Thyroid gland (tissue), 4 donors: ENCODE measurements at regions not wholly inside any gene's neighbourhood (a gene's known extent, or its start where the extent isn't known, plus 50 kb on each side); places are given as distances from the start of the nearest gene placed in this dataset.

Experiments
- POLR2A ChIP-seq, 2 donors: fragments of 450-650 bp; IDR thresholded peaks; one replicate each; pipeline ENCODE4 v1.6.1; 2017; ENCODE audit warnings: antibody characterized with exemption in 2 of 2, mild to moderate bottlenecking in 2 of 2, moderate library complexity in 1 of 2
- TF ChIP-seq, protein P1 (sequence below), 6 experiments: fragments of 200-600 bp in 3 of 6; fragments of 450-650 bp in 3 of 6; sonication (generic) in 3 of 6; IDR thresholded peaks; one replicate each; pipeline ENCODE4 v1.5.1; 2016 to 2019; ENCODE audit warnings: antibody characterized with exemption in 6 of 6, mild to moderate bottlenecking in 2 of 6, inconsistent platforms in 1 of 6, moderate library complexity in 1 of 6

GRCh38 chr17:70763018-70763417 is 593.7 kb downstream of the KCNJ2 start:
- TF ChIP-seq, protein P1, sequence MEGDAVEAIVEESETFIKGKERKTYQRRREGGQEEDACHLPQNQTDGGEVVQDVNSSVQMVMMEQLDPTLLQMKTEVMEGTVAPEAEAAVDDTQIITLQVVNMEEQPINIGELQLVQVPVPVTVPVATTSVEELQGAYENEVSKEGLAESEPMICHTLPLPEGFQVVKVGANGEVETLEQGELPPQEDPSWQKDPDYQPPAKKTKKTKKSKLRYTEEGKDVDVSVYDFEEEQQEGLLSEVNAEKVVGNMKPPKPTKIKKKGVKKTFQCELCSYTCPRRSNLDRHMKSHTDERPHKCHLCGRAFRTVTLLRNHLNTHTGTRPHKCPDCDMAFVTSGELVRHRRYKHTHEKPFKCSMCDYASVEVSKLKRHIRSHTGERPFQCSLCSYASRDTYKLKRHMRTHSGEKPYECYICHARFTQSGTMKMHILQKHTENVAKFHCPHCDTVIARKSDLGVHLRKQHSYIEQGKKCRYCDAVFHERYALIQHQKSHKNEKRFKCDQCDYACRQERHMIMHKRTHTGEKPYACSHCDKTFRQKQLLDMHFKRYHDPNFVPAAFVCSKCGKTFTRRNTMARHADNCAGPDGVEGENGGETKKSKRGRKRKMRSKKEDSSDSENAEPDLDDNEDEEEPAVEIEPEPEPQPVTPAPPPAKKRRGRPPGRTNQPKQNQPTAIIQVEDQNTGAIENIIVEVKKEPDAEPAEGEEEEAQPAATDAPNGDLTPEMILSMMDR (IDR thresholded peaks at IDR 0.05), result no peak
- no peak for TF ChIP-seq POLR2A (IDR thresholded peaks at IDR 0.05)
